DOHH2 (cell line): ENCODE measurements at regions not wholly inside any gene's neighbourhood (a gene's known extent, or its start where the extent isn't known, plus 50 kb on each side); places are given as distances from the start of the nearest gene placed in this dataset.

Source experiments
- CTCF ChIP-seq: fragments of 200-600 bp; sonication (generic); IDR thresholded peaks from one replicate; pipeline ENCODE4 v1.5.1; 2014; ENCODE audit warnings: antibody characterized with exemption, mild to moderate bottlenecking, low read depth, low read length; ENCODE audit not compliant: poor library complexity, severe bottlenecking
- EZH2phosphoT487 ChIP-seq: fragments of 200-600 bp; sonication (generic); IDR thresholded peaks from 2 replicates; pipeline ENCODE4 v1.6.1; 2017; ENCODE audit warnings: borderline replicate concordance, mild to moderate bottlenecking, antibody characterized with exemption, low read length, moderate library complexity, mixed read lengths

DNA sequence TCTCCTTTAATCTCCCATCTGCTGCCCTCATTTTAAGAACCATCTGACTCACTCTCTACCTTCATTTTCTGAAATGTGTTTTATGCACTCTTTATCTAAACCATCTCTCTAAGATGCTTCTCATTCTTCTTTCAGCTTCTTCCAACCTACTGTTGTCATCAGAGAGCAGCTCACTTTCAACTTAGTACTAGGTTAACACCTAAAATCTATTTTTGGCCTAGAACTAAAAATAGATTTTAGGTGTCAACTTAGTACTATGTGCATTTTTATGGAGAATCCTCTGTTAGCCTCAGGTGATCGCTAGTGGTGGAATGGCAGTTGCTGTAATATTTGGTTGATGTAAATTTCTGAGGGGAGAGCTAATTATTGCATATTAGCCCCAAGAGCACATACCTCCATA is 277.1 kb downstream of the KCNJ2 start:
- TF ChIP-seq CTCF (no peak), EZH2phosphoT487 (no peak)
